Inferior parietal cortex (tissue), 1 donor: ENCODE measurements at regions not wholly inside any gene's neighbourhood (a gene's known extent, or its start where the extent isn't known, plus 50 kb on each side); places are given as distances from the start of the nearest gene placed in this dataset.

ENCODE experiments used
- DNase-seq: peaks from one replicate; pipeline ENCODE4 v3.0.0-alpha.2; 2016; ENCODE audit errors: extremely low spot score

DNA sequence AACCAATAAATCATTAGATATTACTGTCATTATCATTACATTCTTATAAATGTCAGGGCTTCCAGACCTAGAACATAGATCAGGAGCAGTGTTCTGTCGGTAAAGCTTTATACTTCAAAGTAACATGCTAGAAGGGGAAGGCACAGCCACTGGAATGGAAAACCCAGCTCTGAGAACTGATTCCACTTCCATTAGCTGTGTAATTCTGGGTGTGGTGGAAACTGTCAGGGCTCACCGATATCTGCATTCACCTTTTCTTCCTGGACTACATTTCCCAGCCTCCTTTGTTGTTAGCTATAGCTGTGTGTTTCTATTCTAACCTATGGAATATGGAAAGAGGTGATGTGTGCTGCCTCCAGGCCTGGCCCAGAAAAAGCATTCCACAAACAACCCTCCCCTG is 585.8 kb downstream of the BUD13 start:
- no peak for DNase-seq

- DNase-seq, result no peak
These were observed 587.2 kb downstream of the BUD13 start for GRCh38 chr11:116185551-116185950.

- no peak for DNase-seq
These were observed 588.0 kb downstream of the BUD13 start for GRCh38 chr11:116184763-116185162.

DNA sequence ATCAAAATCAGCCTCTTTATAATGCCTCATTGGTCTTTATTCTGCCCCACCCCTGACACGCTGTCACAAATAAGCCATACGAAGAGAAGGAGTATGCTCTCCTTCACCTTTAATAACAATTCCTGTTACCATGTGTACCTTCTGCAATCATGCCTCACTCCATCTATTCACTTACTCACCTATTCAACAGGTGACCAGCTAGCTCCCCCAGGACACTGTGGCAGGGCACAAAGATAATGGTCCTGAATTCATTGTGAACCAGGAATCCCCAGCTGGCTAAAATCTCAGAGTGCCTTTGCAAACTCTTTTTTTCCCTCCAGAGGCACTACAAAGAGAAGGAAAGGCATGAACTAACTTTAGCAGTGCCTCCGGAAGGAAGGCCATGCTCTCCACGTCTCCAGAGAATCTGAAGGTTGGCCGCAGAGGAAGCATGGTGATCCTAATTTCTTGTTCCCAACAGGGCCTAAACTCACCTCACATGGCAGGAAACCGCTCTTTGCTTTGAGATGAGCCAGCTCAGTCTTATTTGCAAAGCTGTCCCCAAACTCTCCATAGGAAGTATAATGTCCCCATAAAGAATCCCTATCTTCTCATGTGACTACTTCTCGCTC is 590.3 kb downstream of the BUD13 start:
- no peak for DNase-seq

DNA sequence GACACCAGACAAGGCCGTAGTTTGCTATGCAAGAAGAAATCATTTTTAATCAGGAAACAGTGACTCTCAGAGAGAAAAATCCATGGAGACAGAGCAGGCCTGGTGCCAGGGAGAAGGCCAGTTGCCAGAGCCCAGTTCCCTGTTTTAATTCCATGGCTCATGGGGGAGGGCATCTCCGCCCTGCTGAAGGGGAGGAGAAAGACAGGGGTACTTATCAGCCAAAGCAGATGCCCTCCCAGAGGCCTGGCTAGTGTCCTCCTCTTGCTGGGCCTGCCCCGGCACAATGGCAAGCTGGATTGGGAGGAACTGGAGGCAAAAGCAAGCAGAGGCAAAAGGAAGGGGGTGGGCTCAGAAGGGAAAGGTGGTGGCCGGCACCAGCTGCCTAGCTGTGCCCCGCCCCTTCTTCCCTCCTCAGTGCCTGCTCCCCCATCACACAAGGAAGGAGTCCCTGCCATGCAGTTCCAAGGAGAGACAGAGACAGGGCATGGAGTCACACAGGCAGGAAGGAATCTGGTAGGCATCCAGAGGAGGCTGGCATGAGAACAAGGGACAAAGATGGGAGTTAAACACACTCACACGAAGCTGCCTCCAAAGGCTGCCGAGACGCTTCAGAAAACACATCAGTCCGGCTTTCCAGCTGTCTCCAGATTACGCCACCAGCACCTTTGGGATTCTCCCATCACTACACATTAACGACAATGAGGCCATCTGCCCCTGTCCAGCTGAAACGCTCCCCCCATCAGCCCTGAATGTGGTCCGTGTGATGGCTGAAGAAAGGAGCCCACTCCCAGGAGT is 591.8 kb downstream of the BUD13 start:
- DNase-seq, result no peak

DNA sequence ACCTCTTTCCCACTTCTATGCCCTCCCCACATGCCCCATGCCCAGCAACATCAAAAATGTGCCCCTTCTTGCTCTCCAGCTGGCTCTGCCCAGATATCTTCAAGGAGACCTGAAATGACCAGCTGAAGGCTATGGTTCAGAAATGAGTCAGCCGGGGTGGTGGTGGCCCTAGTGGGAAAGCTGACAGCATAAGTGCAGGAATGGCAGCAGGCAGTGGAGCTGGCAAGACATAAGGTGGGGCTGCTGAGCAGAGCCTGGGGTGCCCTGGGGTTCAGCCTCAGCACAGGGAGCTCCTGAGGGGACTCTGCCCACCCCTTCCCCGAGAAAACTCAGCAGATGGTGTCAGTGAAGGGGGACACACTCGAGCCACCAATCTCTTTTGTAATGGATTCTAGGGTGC is 593.4 kb downstream of the BUD13 start:
- no peak for DNase-seq

- DNase-seq, result no peak
These were observed 595.1 kb downstream of the BUD13 start for GRCh38 chr11:116177521-116178210.

GRCh38 chr11:116176484-116177005 is 596.2 kb downstream of the BUD13 start:
- no peak for DNase-seq

DNA sequence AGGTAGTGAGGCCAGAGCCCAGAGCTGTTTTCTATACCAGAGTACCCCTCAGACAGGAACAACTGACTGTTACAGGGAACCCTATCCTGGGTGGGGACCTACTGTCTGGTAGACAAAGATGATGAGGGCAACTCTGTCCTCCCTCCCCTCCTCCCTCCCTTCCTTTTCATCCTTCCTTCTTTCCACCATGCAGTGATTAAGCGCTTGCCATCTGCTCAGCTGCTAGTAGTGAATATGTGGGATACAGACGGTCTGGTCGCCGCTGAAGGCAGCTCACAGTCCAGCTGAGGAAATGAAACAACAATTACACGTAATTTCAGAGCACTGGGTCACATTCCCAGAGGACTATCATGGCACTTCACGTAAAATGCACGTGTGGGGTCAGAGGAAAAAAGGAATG is 597.1 kb downstream of the BUD13 start:
- DNase-seq, result no peak

DNA sequence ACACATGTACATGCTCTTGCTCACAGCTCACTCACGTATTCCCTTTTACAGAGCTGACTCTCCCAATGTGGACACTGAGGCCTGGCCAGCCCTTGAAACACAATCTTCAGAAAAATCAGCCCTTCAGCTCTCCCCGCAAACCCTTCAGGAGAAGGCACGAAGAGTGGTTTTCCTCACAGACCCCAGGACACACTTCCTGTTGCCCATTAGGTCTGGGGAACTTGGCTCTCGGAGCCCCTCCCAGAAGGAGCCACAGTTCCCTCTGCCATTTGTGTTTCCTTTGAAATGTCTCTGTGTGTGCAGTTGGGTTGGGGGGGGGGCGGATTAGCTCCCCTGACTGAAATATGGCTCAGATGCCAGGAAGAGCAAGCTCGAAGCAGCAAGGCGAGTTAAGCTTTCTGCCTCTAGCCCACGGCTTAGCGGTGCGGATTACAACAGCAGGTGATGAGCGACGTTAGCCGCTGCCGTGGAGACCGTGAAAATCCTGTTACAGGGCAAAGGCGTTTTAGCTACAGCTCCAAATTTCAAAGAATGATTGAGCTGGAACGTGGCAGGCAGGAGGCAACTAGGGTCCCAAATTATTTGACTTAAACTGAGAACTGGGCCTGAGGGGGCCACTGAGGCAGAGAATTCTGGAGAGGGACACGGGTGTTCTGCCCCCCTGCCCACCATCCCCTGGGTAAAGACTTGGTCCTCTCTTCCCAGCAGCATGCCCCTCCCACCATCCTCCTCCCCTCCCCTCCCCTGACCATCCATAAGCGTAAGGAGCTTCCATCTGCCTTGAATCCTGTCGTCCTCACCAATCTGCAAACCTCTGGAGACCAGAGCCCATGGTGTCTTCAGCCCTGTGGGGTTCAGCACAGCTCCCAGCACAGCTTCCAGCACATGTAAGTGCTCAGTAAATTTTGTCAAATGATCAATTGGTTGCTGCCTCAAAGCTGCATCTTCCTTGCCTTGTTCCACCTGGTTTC is 598.6 kb downstream of the BUD13 start:
- no peak for DNase-seq

DNA sequence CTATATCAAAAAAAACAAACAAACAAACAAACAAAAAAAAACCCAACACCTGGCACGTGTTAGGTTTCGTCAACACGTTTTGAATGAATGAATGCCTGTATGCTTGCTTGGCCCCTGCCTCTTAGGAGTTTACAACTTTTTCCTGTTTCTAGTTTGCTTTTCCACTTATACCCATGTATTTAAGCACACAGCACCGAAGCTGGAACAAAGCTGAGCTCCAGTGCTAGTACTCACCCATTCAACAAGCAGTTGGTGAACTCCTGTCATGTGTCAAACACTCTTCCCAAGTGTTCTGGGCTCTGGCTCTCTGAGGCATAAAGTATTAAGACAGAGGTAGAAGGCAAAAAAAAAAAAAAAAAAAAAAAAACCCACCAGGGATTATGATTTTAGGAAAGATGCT is 599.3 kb downstream of the BUD13 start:
- DNase-seq, result no peak

DNA sequence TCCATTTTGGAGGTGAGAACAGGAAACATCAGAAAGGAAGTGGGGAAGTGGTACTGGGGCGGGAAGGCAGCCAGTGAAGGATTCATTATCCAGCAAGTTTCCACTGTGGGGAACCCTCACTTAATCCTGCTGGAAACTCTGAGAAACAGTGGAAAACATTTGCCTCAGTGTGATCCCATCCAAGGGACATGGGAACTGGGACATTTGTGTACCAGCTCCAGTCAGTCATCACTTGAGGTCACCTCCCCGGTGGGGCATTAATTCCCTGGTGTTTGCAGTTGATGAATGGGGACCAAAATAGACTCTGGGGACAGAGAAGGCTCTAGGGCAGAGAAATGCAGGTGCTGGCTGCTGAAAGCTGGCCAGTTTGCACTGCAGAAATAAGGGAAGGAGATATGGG is 599.9 kb downstream of the BUD13 start:
- no peak for DNase-seq

- DNase-seq, result no peak
These were observed 600.6 kb downstream of the BUD13 start for GRCh38 chr11:116172156-116172555.

DNA sequence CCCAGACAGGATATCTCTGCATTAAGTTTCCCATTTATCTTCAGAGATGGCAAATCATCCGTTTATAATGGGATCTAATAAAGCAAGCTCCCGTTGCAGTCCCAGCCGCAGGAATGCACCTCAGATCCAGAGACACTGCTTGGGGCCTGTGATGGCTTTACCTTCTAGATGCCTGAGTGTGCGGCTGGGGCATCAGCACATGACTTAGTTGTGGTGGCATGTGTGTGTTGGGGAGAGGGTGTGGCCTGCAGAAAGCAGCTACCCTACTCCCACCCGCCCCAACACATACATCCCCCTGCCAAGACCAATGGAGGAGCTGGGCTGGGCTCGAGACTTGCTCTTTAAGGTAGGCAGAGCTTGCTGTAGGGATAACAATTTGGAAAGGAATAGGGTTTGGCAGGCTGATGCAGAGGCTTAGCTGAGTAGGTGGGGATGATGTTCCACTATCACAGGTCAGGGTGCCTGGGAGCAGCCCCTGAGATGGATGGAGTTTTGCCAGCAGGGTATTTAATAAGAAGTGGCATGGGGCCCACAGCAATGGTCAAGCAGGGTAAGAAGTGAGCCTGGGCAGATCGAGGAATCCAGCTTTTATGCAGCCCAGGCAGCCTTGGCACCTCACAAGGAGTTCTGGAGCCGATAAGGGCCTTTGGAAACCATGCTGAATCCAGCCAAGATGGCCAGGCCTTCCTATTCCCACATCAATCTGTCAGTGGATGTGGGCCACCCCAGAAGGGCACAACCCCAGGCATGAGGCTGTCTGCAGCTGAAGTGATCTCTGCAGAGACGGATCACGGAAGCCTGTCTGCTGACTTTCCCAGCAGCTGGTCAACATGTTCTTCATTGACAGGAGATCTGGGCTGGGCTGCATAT is 601.3 kb downstream of the BUD13 start:
- DNase-seq, result no peak

DNA sequence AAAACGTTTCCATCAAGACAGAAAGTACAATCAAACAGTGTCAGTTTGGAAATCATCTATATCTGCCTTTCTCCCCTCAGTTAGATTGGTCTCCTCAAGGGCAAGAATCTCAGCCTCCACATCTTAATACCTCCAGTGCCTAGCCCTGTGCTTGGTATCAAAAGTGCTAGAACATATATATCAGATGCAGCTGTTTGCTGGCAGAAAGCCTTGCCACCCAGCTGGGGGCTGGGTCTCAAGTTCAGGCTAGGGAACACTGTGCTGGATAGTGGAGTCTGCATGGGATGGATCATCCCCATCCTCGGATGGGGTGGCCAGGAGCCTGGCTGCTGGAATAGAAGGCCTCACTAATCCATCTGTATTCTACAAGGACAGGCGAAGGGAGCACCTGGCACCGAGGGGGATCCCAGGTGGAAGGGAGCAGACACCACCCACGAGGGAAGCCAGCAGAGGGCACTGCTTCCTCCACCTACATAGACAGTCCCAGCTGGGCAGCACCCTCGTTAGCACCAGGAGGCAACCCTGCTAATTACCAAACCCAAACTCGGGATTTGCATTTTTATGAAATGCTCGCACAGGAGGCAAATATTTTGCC is 602.2 kb downstream of the BUD13 start:
- DNase-seq, result no peak

DNA sequence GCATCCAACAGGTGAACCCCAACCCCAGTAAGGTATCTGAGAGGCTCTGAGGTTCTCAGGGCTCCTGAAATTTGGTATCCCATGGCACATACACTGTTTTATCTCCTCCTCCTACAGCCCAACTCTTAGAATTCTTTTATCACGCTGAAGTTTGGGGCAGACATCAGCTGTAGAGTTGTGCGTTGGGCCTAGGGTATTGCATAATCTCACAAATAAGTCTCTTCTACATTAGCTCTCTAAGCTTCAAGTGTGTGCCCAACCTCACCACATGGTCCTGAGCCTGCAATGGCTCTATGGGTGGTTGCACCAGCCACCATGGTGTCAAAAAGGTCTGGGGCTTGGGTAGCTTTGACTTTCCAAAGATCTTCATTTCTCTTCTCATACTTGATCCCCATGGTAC is 603.0 kb downstream of the BUD13 start:
- DNase-seq, result no peak

DNA sequence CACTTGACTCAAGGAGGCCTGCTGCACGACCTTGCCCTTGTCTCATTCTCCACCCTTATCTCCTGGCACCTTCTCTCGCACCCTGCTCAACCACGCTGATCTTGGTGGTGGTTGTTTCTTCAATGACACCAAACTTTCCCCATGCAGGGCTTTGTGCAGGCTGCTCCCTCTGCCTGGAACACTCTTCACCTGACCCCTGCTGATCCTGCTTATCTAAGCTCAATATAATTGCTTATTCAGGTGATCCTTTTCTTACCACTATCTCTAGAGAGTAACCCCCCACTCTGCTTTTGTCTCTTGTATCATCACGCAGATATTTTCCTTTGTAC is 604.4 kb downstream of the BUD13 start:
- DNase-seq, result no peak

GRCh38 chr11:116167706-116168458 is 604.9 kb downstream of the BUD13 start:
- no peak for DNase-seq

DNA sequence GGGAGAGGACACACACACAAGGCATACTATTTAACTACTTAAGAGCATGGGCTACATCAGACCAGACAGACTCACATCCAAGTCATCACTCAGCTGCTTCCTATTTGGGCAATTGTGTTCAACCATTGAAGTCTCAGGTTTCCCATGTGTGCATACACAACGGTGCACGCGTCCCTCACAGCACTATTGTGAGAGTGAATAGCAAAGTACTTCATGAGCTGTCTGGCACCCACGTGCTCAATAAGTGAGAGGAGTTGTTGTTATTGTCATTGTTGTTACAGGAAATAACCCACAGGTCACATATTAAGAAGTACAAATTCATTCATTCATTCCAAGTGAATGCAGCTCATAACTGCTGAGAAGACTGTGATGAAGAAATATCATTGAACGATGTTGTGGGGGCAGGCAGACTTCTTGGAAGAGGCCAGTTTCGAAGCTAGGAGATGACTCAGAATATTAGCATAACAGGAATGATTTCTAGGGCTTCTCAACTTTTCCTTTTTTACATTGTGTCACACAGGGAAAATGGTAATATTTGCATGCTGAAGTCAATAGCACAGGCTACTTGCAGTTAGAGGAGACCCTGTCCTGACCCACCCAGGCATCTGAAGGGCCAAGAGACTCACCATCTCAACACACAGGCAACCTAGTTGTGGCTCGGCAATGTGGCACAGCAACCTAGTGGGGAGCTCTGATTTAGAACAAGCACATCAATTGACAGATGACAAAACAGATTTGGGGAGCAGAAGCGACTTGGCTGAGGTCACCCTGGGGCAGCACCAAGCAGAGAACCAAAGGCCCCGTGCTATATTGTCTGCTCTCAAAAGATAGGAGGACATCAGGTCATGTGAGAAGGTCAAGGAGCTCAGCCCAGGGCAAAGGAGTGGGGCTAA is 606.0 kb downstream of the BUD13 start:
- DNase-seq, result no peak
